AG04450 (cell line): ENCODE measurements at regions not wholly inside any gene's neighbourhood (a gene's known extent, or its start where the extent isn't known, plus 50 kb on each side); places are given as distances from the start of the nearest gene placed in this dataset.

Experiments
- CTCF ChIA-PET: fragments of 300-600, 350-600 bp; formaldehyde crosslinking; extraction: SDS; loops from one replicate; lab custom pipeline; 2022; ENCODE audit warnings: antibody characterized with exemption, inconsistent platforms; lab: Charles Lee
- POLR2A ChIA-PET: fragments of 350-600 bp; formaldehyde crosslinking; extraction: SDS; loops from one replicate; lab custom pipeline; 2021; ENCODE audit warnings: antibody characterized with exemption, inconsistent platforms; lab: Yijun Ruan, JAX
- DNase-seq: peaks from one replicate; pipeline ENCODE4 v3.0.0-alpha.2; 2011; ENCODE audit warnings: low read depth, low spot score
- H3K27ac ChIP-seq: one replicate; pipeline ENCODE4 v1.5.1; 2012; ENCODE audit warnings: low read depth, low read length, control low read depth
- H3K27me3 ChIP-seq: one replicate; pipeline ENCODE4 v1.6.0; 2012; ENCODE audit warnings: low read length; ENCODE audit not compliant: control insufficient read depth, insufficient read depth
- H3K4me3 ChIP-seq: 2 replicates; pipeline ENCODE4 v1.5.1; 2011; ENCODE audit warnings: mild to moderate bottlenecking, low read depth, low read length, control low read depth
- H3K9me3 ChIP-seq: 2 replicates; pipeline ENCODE4 v1.5.1; 2012; ENCODE audit warnings: low read length; ENCODE audit not compliant: control insufficient read depth, insufficient read depth
- TF ChIP-seq, protein P1 (sequence below): IDR thresholded peaks from 2 replicates; pipeline ENCODE4 v1.5.1; 2011; ENCODE audit warnings: low read depth, low read length, control low read depth, inconsistent platforms

DNA sequence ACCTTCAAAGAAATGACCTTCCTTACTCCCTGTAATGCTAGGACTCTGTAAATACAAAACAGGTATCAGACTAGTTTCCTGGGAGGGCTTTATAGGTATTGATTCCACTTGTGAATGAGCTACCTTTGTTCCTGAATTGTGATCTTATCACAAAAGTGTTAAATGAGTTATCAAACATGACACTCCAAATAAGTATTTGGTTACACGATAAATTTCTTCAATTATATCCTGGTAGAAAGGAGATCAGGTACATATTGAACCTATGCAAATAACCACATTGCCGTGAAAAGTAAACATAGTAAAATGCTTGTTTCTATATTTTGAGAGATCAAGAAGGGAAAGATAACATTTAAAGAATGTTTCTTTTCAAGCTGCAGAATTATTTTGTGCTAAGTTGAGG, 285.3 kb downstream of the HIVEP2 start:
- POLR2A ChIA-PET, result no interaction called here
- no peak for DNase-seq
- Histone ChIP-seq H3K4me3 (no peak overlapping the region), H3K27me3 (no peaks in the 10 kb centered on the region), H3K27ac (no peak overlapping the region), H3K9me3 (no peaks in the 10 kb centered on the region)
- CTCF ChIA-PET, result no interaction called here
- TF ChIP-seq, protein P1, sequence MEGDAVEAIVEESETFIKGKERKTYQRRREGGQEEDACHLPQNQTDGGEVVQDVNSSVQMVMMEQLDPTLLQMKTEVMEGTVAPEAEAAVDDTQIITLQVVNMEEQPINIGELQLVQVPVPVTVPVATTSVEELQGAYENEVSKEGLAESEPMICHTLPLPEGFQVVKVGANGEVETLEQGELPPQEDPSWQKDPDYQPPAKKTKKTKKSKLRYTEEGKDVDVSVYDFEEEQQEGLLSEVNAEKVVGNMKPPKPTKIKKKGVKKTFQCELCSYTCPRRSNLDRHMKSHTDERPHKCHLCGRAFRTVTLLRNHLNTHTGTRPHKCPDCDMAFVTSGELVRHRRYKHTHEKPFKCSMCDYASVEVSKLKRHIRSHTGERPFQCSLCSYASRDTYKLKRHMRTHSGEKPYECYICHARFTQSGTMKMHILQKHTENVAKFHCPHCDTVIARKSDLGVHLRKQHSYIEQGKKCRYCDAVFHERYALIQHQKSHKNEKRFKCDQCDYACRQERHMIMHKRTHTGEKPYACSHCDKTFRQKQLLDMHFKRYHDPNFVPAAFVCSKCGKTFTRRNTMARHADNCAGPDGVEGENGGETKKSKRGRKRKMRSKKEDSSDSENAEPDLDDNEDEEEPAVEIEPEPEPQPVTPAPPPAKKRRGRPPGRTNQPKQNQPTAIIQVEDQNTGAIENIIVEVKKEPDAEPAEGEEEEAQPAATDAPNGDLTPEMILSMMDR, result no peak

DNA sequence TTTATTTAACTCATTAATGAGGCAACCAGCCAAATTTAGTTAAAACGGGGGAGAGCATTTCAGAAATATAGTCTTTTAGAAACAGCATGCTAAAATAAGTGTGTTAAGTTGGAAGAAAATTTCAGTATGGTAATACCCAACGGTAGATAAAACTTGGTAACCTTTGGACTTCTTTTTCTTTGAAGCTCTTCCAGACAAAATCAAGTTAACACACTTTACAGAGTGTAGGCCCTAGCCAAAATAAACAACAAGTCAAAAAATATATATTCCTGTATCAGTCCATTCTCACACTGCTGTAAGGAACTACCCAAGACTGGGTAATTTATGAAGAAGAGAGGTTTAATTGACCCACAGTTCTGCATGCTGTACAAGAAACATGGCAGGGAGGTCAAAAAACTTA, 279.6 kb downstream of the HIVEP2 start:
- CTCF ChIA-PET, result no interaction called here
- POLR2A ChIA-PET, result interaction anchor here (0.6 kb wide), 1 partner anchor 14 kb away, joined by 4 read pairs; no protein-coding TSS in a partner anchor
- Histone ChIP-seq H3K9me3 (no peaks in the 10 kb centered on the region), H3K27me3 (peaks cover 2% of the 10 kb centered on the region), H3K4me3 (no peak overlapping the region), H3K27ac (no peak overlapping the region)
- DNase-seq, result no peak
- TF ChIP-seq, protein P1, result no peak

DNA sequence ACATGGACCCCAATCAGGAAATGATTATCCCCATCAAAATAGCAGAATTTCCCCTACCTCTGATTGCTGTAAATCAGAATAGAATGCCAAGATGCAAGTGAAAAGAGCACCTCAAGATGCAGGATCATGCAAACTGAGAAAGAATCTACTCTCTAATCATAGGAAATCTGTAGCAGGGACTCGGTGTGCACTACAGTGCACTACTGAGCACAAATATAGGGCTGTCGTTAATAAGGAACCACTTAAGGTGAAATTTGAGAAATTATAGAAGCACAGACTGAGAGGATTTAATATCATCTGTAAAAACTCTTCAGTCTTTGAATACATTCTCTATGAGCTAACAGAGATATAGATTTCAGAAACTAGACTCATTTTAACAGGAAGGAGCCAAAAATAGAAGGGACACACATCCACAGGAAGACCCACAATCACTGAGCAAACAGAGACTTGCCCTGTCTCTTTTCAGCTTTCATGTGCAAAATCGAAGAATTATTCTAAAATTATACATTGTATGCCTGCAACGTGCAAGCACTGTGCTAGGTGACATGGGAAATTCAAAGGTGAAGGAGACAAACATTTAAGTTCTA, 278.3 kb downstream of the HIVEP2 start:
- Histone ChIP-seq H3K4me3 (no peak overlapping the region), H3K27ac (no peak overlapping the region), H3K9me3 (no peaks in the 10 kb centered on the region), H3K27me3 (peaks cover 2% of the 10 kb centered on the region)
- ChIA-PET CTCF (no interaction called here), POLR2A (no interaction called here)
- no peak for DNase-seq
- TF ChIP-seq, protein P1, result no peak

DNA sequence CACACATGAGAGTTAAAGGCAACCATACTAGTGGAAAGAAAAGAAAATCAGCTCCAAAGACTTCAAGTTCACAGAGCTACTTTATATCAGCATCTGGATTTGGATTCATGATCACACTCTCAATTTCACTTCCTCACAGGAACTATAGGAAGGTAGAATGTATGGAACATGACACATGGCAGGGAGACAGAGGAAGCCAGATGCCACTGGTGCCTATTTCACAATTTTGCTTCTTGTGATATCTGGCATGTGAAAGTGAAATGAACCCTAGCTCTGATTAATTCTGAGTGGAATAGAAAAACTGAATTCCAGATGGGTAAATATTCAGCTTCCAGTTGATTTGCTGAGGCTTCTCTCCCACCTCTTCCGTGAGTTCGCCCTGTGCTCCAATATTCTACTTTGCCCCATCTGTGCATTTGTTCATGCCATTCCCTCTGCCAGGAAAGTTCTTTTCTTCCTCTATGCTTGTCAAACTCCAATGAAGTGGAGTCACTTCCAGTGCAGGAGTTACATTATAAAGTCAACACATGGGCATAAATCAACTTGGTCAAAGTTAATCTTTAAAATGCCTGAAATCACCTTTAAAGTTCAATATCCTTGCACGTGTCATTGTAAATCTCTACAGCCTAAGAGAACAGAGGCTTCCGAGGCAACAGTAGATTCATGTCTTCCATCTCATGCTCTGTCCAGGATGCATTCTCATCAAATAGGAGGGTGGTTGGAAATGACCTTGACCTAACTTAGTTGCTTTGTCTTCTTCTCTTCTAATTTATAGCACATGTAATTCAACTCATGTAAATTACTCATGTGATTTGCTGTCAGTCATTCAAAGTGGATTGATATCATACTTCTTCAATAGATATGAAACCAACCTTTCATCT, 275.3 kb downstream of the HIVEP2 start:
- TF ChIP-seq, protein P1, result no peak
- Histone ChIP-seq H3K27me3 (peaks cover 12% of the 10 kb centered on the region), H3K4me3 (no peak overlapping the region), H3K27ac (no peak overlapping the region), H3K9me3 (no peaks in the 10 kb centered on the region)
- DNase-seq, result no peak
- POLR2A ChIA-PET, result no interaction called here
- CTCF ChIA-PET, result no interaction called here

DNA sequence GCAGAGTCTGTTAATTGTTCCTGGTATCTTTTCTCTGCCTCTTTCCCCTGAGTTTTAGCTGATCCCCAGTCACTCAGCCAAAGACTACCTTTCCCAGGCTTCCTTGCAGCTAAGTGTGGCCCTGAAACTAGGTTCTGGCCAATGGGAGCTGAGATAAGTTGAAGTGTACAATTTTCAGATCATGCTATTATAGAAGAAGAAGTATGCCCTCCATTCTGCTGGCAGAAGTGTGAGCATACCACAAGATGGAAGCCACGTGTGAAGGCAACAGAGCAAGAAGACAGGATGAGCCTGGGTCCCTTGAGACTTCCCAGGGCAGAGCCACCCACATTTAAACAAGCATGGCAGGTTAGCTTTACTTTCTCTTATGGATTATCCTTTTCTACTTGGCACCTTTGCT, 273.2 kb downstream of the HIVEP2 start:
- no peak for DNase-seq
- Histone ChIP-seq H3K9me3 (no peaks in the 10 kb centered on the region), H3K4me3 (no peak overlapping the region), H3K27ac (no peak overlapping the region), H3K27me3 (peaks cover 30% of the 10 kb centered on the region)
- CTCF ChIA-PET, result no interaction called here
- TF ChIP-seq, protein P1, result no peak
- POLR2A ChIA-PET, result no interaction called here
